ENCODE measurements at regions not wholly inside any gene's neighbourhood (a gene's known extent, or its start where the extent isn't known, plus 50 kb on each side); places are given as distances from the start of the nearest gene placed in this dataset.

- no peak for DNase-seq (ENCODE audit: low read depth in 1 of 2, low spot score in 1 of 2)
- TF ChIP-seq JUND (IDR thresholded peaks at IDR 0.05; ENCODE audit: low read depth), result no peak
- in situ Hi-C loops (cut with HindIII; ENCODE audit: low pct_unique_long_range_greater_than_20kb, low sequenced_read_pairs), result no loop called here
Observed at GRCh38 chr4:181562399-181562798, 680.8 kb upstream of the TENM3 start.

- no peak for TF ChIP-seq JUND (IDR thresholded peaks at IDR 0.05; ENCODE audit: low read depth)
- DNase-seq (ENCODE audit: low read depth in 1 of 2, low spot score in 1 of 2), result no peak
- in situ Hi-C loops (cut with HindIII; ENCODE audit: low pct_unique_long_range_greater_than_20kb, low sequenced_read_pairs), result no loop called here
Observed at GRCh38 chr4:181564625-181565024, 678.6 kb upstream of the TENM3 start.

GRCh38 chr4:181566490-181566889 is 676.7 kb upstream of the TENM3 start:
- TF ChIP-seq JUND (IDR thresholded peaks at IDR 0.05; ENCODE audit: low read depth), result no peak
- DNase-seq (ENCODE audit: low read depth in 1 of 2, low spot score in 1 of 2), result no peak
- in situ Hi-C loops (cut with HindIII; ENCODE audit: low pct_unique_long_range_greater_than_20kb, low sequenced_read_pairs), result no loop called here

- in situ Hi-C loops (cut with HindIII; ENCODE audit: low pct_unique_long_range_greater_than_20kb, low sequenced_read_pairs), result no loop called here
- TF ChIP-seq JUND (IDR thresholded peaks at IDR 0.05; ENCODE audit: low read depth), result no peak
- DNase-seq (ENCODE audit: low read depth in 1 of 2, low spot score in 1 of 2), result peak; percentile 44 to 68
Observed at GRCh38 chr4:181569553-181569952, 673.6 kb upstream of the TENM3 start.

GRCh38 chr4:181578911-181579310 is 664.3 kb upstream of the TENM3 start:
- no peak for DNase-seq (ENCODE audit: low read depth in 1 of 2, low spot score in 1 of 2)
- TF ChIP-seq JUND (IDR thresholded peaks at IDR 0.05; ENCODE audit: low read depth), result no peak
- in situ Hi-C loops (cut with HindIII; ENCODE audit: low pct_unique_long_range_greater_than_20kb, low sequenced_read_pairs), result no loop called here

- no peak for DNase-seq (ENCODE audit: low read depth in 1 of 2, low spot score in 1 of 2)
- in situ Hi-C loops (cut with HindIII; ENCODE audit: low pct_unique_long_range_greater_than_20kb, low sequenced_read_pairs), result no loop called here
- TF ChIP-seq JUND (IDR thresholded peaks at IDR 0.05; ENCODE audit: low read depth), result no peak
Observed at GRCh38 chr4:181579486-181579885, 663.7 kb upstream of the TENM3 start.

- no peak for TF ChIP-seq JUND (IDR thresholded peaks at IDR 0.05; ENCODE audit: low read depth)
- no peak for DNase-seq (ENCODE audit: low read depth in 1 of 2, low spot score in 1 of 2)
- in situ Hi-C loops (cut with HindIII; ENCODE audit: low pct_unique_long_range_greater_than_20kb, low sequenced_read_pairs), result no loop called here
Observed at GRCh38 chr4:181581983-181582382, 661.2 kb upstream of the TENM3 start.

GRCh38 chr4:181582595-181582994 is 660.6 kb upstream of the TENM3 start:
- TF ChIP-seq JUND (IDR thresholded peaks at IDR 0.05; ENCODE audit: low read depth), result no peak
- no peak for DNase-seq (ENCODE audit: low read depth in 1 of 2, low spot score in 1 of 2)
- in situ Hi-C loops (cut with HindIII; ENCODE audit: low pct_unique_long_range_greater_than_20kb, low sequenced_read_pairs), result no loop called here

GRCh38 chr4:181588733-181589302 is 654.4 kb upstream of the TENM3 start:
- DNase-seq (ENCODE audit: low read depth in 1 of 2, low spot score in 1 of 2), result no peak
- in situ Hi-C loops (cut with HindIII; ENCODE audit: low pct_unique_long_range_greater_than_20kb, low sequenced_read_pairs), result no loop called here

GRCh38 chr4:181592221-181592745 is 650.9 kb upstream of the TENM3 start:
- no peak for DNase-seq (ENCODE audit: low read depth in 1 of 2, low spot score in 1 of 2)
- in situ Hi-C loops (cut with HindIII; ENCODE audit: low pct_unique_long_range_greater_than_20kb, low sequenced_read_pairs), result no loop called here

More at GRCh38 chr4:181588733-181589302, 654.4 kb upstream of the TENM3 start:
- no peak for TF ChIP-seq JUND (IDR thresholded peaks at IDR 0.05; ENCODE audit: low read depth)

GRCh38 chr4:181593703-181594102 is 649.5 kb upstream of the TENM3 start:
- in situ Hi-C loops (cut with HindIII; ENCODE audit: low pct_unique_long_range_greater_than_20kb, low sequenced_read_pairs), result no loop called here
- no peak for TF ChIP-seq JUND (IDR thresholded peaks at IDR 0.05; ENCODE audit: low read depth)
- DNase-seq (ENCODE audit: low read depth in 1 of 2, low spot score in 1 of 2), result no peak

More at GRCh38 chr4:181592221-181592745, 650.9 kb upstream of the TENM3 start:
- no peak for TF ChIP-seq JUND (IDR thresholded peaks at IDR 0.05; ENCODE audit: low read depth)

GRCh38 chr4:181594188-181594587 is 649.0 kb upstream of the TENM3 start:
- no peak for DNase-seq (ENCODE audit: low read depth in 1 of 2, low spot score in 1 of 2)
- no peak for TF ChIP-seq JUND (IDR thresholded peaks at IDR 0.05; ENCODE audit: low read depth)
- in situ Hi-C loops (cut with HindIII; ENCODE audit: low pct_unique_long_range_greater_than_20kb, low sequenced_read_pairs), result no loop called here

- in situ Hi-C loops (cut with HindIII; ENCODE audit: low pct_unique_long_range_greater_than_20kb, low sequenced_read_pairs), result no loop called here
- TF ChIP-seq JUND (IDR thresholded peaks at IDR 0.05; ENCODE audit: low read depth), result no peak
- no peak for DNase-seq (ENCODE audit: low read depth in 1 of 2, low spot score in 1 of 2)
Observed at GRCh38 chr4:181595716-181596115, 647.5 kb upstream of the TENM3 start.

- no peak for TF ChIP-seq JUND (IDR thresholded peaks at IDR 0.05; ENCODE audit: low read depth)
- in situ Hi-C loops (cut with HindIII; ENCODE audit: low pct_unique_long_range_greater_than_20kb, low sequenced_read_pairs), result no loop called here
- DNase-seq (ENCODE audit: low read depth in 1 of 2, low spot score in 1 of 2), result no peak
Observed at GRCh38 chr4:181597766-181598165, 645.4 kb upstream of the TENM3 start.
